ENCODE measurements at regions not wholly inside any gene's neighbourhood (a gene's known extent, or its start where the extent isn't known, plus 50 kb on each side); places are given as distances from the start of the nearest gene placed in this dataset.

DNA sequence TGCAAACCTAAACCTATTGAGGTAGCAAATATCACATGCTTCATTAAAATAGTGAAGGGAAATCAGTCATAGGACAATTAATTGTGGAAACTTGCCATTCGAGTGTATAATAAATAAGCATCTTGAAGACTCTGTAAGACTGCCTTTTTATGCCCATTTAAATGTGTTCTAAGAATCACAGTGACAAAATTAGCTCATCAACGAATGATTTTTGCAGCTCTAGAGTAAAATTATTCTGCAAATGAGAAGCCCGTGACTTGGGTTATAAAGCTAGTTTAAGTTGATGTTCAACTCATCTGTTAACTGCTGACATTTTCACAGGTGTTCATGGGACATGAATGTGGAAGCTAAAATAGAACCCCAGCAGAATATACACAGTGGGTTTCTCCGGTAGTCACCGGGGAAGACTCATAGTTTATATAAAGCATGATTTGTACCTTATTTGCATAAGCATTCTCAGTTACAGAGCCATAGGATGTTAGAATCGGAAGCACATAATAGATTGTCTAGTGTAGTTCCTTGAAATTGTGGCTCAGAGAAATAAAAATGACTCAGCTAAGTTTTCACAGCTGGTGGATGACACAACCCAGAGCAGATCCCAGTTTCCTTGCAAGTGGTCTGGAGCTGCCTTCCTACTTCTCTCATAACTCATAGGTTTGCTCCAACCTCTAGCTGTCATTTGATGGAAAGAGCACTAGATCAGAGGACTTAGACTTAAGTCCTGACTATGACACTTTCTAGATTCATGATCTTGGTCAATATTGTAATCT, 107.3 kb downstream of the UCHL5 start:
- no peak for TF ChIP-seq EZH2 (IDR thresholded peaks at IDR 0.05; ENCODE audit: borderline replicate concordance, low read depth, low read length, severe bottlenecking)
- TF ChIP-seq, protein P1, sequence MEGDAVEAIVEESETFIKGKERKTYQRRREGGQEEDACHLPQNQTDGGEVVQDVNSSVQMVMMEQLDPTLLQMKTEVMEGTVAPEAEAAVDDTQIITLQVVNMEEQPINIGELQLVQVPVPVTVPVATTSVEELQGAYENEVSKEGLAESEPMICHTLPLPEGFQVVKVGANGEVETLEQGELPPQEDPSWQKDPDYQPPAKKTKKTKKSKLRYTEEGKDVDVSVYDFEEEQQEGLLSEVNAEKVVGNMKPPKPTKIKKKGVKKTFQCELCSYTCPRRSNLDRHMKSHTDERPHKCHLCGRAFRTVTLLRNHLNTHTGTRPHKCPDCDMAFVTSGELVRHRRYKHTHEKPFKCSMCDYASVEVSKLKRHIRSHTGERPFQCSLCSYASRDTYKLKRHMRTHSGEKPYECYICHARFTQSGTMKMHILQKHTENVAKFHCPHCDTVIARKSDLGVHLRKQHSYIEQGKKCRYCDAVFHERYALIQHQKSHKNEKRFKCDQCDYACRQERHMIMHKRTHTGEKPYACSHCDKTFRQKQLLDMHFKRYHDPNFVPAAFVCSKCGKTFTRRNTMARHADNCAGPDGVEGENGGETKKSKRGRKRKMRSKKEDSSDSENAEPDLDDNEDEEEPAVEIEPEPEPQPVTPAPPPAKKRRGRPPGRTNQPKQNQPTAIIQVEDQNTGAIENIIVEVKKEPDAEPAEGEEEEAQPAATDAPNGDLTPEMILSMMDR (IDR thresholded peaks at IDR 0.05; ENCODE audit: extremely low read depth in 1 of 2, insufficient read depth in 1 of 2, low read depth in 1 of 2, low read length in 2 of 2) = no peak
- peak; percentile 50 for TF ChIP-seq POLR2A (IDR thresholded peaks at IDR 0.05; ENCODE audit: low read depth, low read length)
- TF ChIP-seq, protein P2, sequence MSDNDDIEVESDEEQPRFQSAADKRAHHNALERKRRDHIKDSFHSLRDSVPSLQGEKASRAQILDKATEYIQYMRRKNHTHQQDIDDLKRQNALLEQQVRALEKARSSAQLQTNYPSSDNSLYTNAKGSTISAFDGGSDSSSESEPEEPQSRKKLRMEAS (IDR thresholded peaks at IDR 0.05; ENCODE audit: insufficient read depth, insufficient read length) = no peak
- TF ChIP-seq POLR2AphosphoS5 (IDR thresholded peaks at IDR 0.05; ENCODE audit: insufficient read depth, low read depth, low read length) = peak; percentile 77
- peak; percentile 94 for TF ChIP-seq FOS (IDR thresholded peaks at IDR 0.05; ENCODE audit: borderline replicate concordance, insufficient read depth, low read length)

Data from endothelial cell of umbilical vein (primary cell).